ENCODE measurements at regions not wholly inside any gene's neighbourhood (a gene's known extent, or its start where the extent isn't known, plus 50 kb on each side); places are given as distances from the start of the nearest gene placed in this dataset.
A peak's percentile ranks its signal among the peaks of the same experiment; 100 is the strongest.

DNA sequence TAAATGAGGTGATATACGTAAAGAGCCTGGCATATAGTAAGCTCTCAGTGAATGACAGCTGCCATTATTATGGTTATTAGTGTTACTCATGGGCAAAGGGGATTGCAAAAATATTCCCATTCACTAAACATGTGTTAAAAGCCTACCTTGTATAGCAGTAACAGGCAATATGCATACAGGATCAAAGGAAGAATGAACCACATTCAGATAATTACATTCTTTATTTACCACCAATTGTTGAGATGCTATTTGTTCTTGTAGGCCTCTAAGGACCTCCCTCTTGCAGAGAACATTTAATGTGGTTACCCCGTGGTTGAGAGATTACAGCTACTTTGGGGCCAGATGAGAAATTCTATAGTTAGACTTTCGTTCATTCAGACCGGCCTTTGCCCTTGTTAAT, 82.7 kb upstream of the DRD2 start:
- ATAC-seq (no peak), DNase-seq (no peak)
- intact Hi-C loops (cut with DNase I): loop anchor here in 2 of 10 donors (10.0 kb wide), 2 partner anchors 137 to 177 kb away; no protein-coding TSS in a partner anchor
- H3K27me3 ChIP-seq: peaks cover 0 to 6% (median 0%) of the 10 kb centered on the region in 7 donors
- H3K4me3 ChIP-seq: no peak overlapping the region
- peaks cover 0 to 5% (median 0%) of the 10 kb centered on the region in 9 donors for H3K4me1 ChIP-seq
- no peak overlapping the region for H3K27ac ChIP-seq
- no peaks in the 10 kb centered on the region for H3K9me3 ChIP-seq
- 93 to 94% methylated on average over 4 of the region's 4 CpGs for WGBS, 2 donors
- TF ChIP-seq, protein P1, sequence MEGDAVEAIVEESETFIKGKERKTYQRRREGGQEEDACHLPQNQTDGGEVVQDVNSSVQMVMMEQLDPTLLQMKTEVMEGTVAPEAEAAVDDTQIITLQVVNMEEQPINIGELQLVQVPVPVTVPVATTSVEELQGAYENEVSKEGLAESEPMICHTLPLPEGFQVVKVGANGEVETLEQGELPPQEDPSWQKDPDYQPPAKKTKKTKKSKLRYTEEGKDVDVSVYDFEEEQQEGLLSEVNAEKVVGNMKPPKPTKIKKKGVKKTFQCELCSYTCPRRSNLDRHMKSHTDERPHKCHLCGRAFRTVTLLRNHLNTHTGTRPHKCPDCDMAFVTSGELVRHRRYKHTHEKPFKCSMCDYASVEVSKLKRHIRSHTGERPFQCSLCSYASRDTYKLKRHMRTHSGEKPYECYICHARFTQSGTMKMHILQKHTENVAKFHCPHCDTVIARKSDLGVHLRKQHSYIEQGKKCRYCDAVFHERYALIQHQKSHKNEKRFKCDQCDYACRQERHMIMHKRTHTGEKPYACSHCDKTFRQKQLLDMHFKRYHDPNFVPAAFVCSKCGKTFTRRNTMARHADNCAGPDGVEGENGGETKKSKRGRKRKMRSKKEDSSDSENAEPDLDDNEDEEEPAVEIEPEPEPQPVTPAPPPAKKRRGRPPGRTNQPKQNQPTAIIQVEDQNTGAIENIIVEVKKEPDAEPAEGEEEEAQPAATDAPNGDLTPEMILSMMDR (IDR thresholded peaks at IDR 0.05): no peak
- H3K36me3 ChIP-seq: no peaks in the 10 kb centered on the region

DNA sequence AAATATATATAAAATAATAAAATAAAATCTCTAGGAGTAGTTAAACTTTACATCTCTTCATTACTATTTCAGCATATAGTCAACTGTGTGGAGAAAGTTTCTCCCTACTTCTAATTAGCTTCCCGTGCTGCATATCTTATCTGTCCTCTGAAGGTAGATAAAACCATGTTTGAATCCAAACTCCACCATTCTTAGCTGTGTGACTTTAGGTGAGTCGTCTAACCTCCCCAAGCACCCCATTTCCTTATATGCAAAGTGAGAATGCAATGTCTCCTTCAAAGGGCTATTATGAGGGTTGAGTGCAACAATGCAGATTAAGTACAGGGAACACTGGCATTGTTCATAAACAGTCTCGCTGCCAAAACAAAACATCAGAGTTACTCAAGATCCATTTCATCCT, 80.8 kb upstream of the DRD2 start:
- Histone ChIP-seq H3K27me3 (peaks cover 0 to 6% (median 0%) of the 10 kb centered on the region in 7 donors), H3K27ac (no peak overlapping the region), H3K36me3 (no peaks in the 10 kb centered on the region), H3K9me3 (no peaks in the 10 kb centered on the region), H3K4me3 (no peak overlapping the region), H3K4me1 (peaks cover 0 to 5% (median 0%) of the 10 kb centered on the region in 9 donors)
- intact Hi-C loops (cut with DNase I): loop anchor here in 2 of 10 donors (10.0 kb wide), 2 partner anchors 139 to 179 kb away; no protein-coding TSS in a partner anchor
- TF ChIP-seq, protein P1 (IDR thresholded peaks at IDR 0.05): no peak
- ATAC-seq: peak in 1 of 8 donors; percentile 47
- WGBS, 2 donors: 50 to 52% methylated on average over 3 of the region's 3 CpGs
- no peak for DNase-seq

DNA sequence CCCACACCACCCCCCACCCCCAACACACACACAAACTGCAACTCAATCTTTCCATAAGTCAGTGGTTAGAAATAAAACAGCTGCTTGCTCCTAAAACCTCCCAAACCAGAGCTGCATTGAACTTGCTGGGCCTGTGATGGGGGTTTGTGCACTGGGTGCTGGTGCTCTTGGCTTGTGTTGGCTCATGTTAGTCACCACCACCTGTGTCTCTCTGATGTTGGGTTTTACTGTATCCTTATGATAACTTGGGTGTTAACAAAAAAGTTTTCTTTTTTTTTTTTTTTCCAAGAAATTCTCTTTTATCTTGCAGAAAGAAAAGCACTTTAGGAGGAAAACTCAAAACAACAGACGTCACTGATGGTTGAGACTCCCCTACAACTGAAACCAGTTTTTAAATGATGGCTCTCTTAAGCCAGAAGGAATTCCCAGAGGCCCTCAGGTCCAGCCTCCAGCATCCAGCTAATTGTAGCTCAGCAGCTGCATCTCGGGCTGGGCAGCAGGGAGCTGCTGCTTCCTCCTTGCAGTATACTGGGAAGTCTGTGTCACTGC, 79.9 kb upstream of the DRD2 start:
- DNase-seq: no peak
- 38 to 66% methylated on average over 2 of the region's 2 CpGs for WGBS, 2 donors
- intact Hi-C loops (cut with DNase I): loop anchor here in 2 of 10 donors (10.0 kb wide), 2 partner anchors 140 to 180 kb away; no protein-coding TSS in a partner anchor
- H3K27ac ChIP-seq: no peak overlapping the region
- H3K4me1 ChIP-seq: peaks cover 0 to 5% (median 0%) of the 10 kb centered on the region in 9 donors
- H3K4me3 ChIP-seq: no peak overlapping the region
- H3K36me3 ChIP-seq: no peaks in the 10 kb centered on the region
- TF ChIP-seq, protein P1 (IDR thresholded peaks at IDR 0.05): no peak
- ATAC-seq: no peak
- peaks cover 0 to 6% (median 0%) of the 10 kb centered on the region in 7 donors for H3K27me3 ChIP-seq
- no peaks in the 10 kb centered on the region for H3K9me3 ChIP-seq

DNA sequence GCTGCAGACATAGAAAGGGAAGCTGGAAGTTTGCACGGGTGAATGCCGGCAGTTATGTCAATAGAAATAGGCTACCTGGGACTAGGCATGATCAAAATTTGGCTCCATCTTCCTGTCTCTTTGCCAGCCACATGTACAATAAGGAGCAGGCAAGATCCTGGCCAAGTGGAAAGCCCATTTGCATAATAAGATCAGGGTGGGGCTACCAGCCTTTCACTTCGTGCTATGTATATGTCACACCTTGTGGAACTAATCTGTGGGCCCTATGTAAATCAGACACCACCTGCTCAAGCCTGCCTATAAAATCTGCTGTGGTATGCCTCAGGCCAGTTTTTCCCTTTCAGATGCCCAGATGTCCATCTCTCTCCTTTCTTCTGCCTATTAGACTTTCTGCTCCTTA, 79.3 kb upstream of the DRD2 start:
- Histone ChIP-seq H3K4me3 (no peak overlapping the region), H3K27me3 (peaks cover 0 to 6% (median 0%) of the 10 kb centered on the region in 7 donors), H3K4me1 (peaks cover 0 to 5% (median 0%) of the 10 kb centered on the region in 9 donors), H3K36me3 (no peaks in the 10 kb centered on the region), H3K27ac (no peak overlapping the region), H3K9me3 (no peaks in the 10 kb centered on the region)
- ATAC-seq (no peak), DNase-seq (no peak)
- WGBS, 2 donors: 52 to 79% methylated on average over 3 of the region's 3 CpGs
- intact Hi-C loops (cut with DNase I): loop anchor here in 2 of 10 donors (10.0 kb wide), 2 partner anchors 140 to 180 kb away; no protein-coding TSS in a partner anchor
- TF ChIP-seq, protein P1 (IDR thresholded peaks at IDR 0.05): no peak

Measured in heart right ventricle (tissue), 16 donors.